Vagina (tissue), 2 donors: ENCODE measurements at regions not wholly inside any gene's neighbourhood (a gene's known extent, or its start where the extent isn't known, plus 50 kb on each side); places are given as distances from the start of the nearest gene placed in this dataset.

Experiments
- DNase-seq, 2 donors: peaks; one replicate each; pipeline ENCODE4 v3.0.0-alpha.2; 2017; ENCODE audit errors: extremely low spot score in 2 of 2
- H3K27ac ChIP-seq: fragments of 200-600 bp; sonication (generic); one replicate; pipeline ENCODE4 v1.5.1; 2019
- H3K27me3 ChIP-seq: fragments of 200-600 bp; sonication (generic); one replicate; pipeline ENCODE4 v1.5.1; 2019
- H3K36me3 ChIP-seq, 2 donors: fragments of 200-600 bp; sonication (generic); one replicate each; pipeline ENCODE4 v1.5.1; 2017 to 2019
- H3K4me1 ChIP-seq: fragments of 200-600 bp; sonication (generic); one replicate; pipeline ENCODE4 v1.5.1; 2019
- H3K4me3 ChIP-seq, 2 donors: fragments of 200-600 bp; sonication (generic); 1 replicate in 1 of 2; 2 replicates in 1 of 2; pipeline ENCODE4 v1.5.1; 2016 to 2019
- H3K9me3 ChIP-seq: fragments of 200-600 bp; sonication (generic); one replicate; pipeline ENCODE4 v1.5.1; 2019
- CTCF ChIP-seq, 3 experiments: fragments of 450-650 bp in 2 of 3; fragments of 200-600 bp in 1 of 3; sonication (generic) in 1 of 3; IDR thresholded peaks; one replicate each; pipeline ENCODE4 v1.5.1; 2017 to 2019; ENCODE audit warnings: antibody characterized with exemption in 3 of 3, mild to moderate bottlenecking in 2 of 3, moderate library complexity in 2 of 3
- POLR2A ChIP-seq, 2 donors: fragments of 450-650 bp; IDR thresholded peaks; one replicate each; pipeline ENCODE4 v1.6.1; 2017; ENCODE audit warnings: antibody characterized with exemption in 2 of 2, mild to moderate bottlenecking in 2 of 2, moderate library complexity in 2 of 2
- POLR2AphosphoS5 ChIP-seq, 2 donors: sonication (generic); formaldehyde crosslinking; IDR thresholded peaks; one replicate each; pipeline ENCODE4 v1.9.0; 2017; ENCODE audit warnings: antibody characterized with exemption in 2 of 2, mild to moderate bottlenecking in 2 of 2, low read depth in 1 of 2; ENCODE audit not compliant: insufficient read depth in 1 of 2
- intact Hi-C: fragments of 100-400 bp; cut with DNase I; formaldehyde crosslinking; loops from one replicate; pipeline ENCODE4 v1.15.1; 2023

GRCh38 chr6:15981956-15982355 lies 146.9 kb upstream of the MYLIP start:
- H3K36me3 ChIP-seq: no peaks in the 10 kb centered on the region
- H3K9me3 ChIP-seq: no peaks in the 10 kb centered on the region
- no peaks in the 10 kb centered on the region for H3K4me1 ChIP-seq
- intact Hi-C loops: no loop called here
- no peak for TF ChIP-seq POLR2AphosphoS5 (IDR thresholded peaks at IDR 0.05; ENCODE audit: insufficient read depth in 1 of 2, low read depth in 1 of 2)
- TF ChIP-seq CTCF (IDR thresholded peaks at IDR 0.05): no peak
- TF ChIP-seq POLR2A (IDR thresholded peaks at IDR 0.05): no peak
- no peak overlapping the region for H3K27ac ChIP-seq
- DNase-seq: peak in 1 of 2 donors; percentile 34
- no peak overlapping the region for H3K4me3 ChIP-seq
- no peaks in the 10 kb centered on the region for H3K27me3 ChIP-seq

GRCh38 chr6:15980801-15981200 lies 148.1 kb upstream of the MYLIP start:
- TF ChIP-seq POLR2AphosphoS5 (IDR thresholded peaks at IDR 0.05; ENCODE audit: insufficient read depth in 1 of 2, low read depth in 1 of 2) (no peak), CTCF (IDR thresholded peaks at IDR 0.05) (no peak), POLR2A (IDR thresholded peaks at IDR 0.05) (no peak)
- no peaks in the 10 kb centered on the region for H3K27me3 ChIP-seq
- intact Hi-C loops: no loop called here
- no peaks in the 10 kb centered on the region for H3K36me3 ChIP-seq
- no peaks in the 10 kb centered on the region for H3K4me1 ChIP-seq
- H3K4me3 ChIP-seq: no peak overlapping the region
- H3K27ac ChIP-seq: no peak overlapping the region
- H3K9me3 ChIP-seq: no peaks in the 10 kb centered on the region
- peak in 1 of 2 donors; percentile 37 for DNase-seq

- H3K9me3 ChIP-seq: no peaks in the 10 kb centered on the region
- no peak overlapping the region for H3K4me3 ChIP-seq
- no peaks in the 10 kb centered on the region for H3K4me1 ChIP-seq
- DNase-seq: no peak
- intact Hi-C loops: no loop called here
- H3K27me3 ChIP-seq: no peaks in the 10 kb centered on the region
- no peaks in the 10 kb centered on the region for H3K36me3 ChIP-seq
- TF ChIP-seq CTCF (IDR thresholded peaks at IDR 0.05) (no peak), POLR2AphosphoS5 (IDR thresholded peaks at IDR 0.05; ENCODE audit: insufficient read depth in 1 of 2, low read depth in 1 of 2) (no peak), POLR2A (IDR thresholded peaks at IDR 0.05) (no peak)
- H3K27ac ChIP-seq: no peak overlapping the region
Observed at GRCh38 chr6:15978426-15978825, 150.5 kb upstream of the MYLIP start.

- intact Hi-C loops: no loop called here
- H3K27me3 ChIP-seq: no peaks in the 10 kb centered on the region
- H3K4me1 ChIP-seq: no peaks in the 10 kb centered on the region
- H3K36me3 ChIP-seq: no peaks in the 10 kb centered on the region
- H3K27ac ChIP-seq: no peak overlapping the region
- H3K9me3 ChIP-seq: no peaks in the 10 kb centered on the region
- TF ChIP-seq POLR2A (IDR thresholded peaks at IDR 0.05) (no peak), CTCF (IDR thresholded peaks at IDR 0.05) (no peak), POLR2AphosphoS5 (IDR thresholded peaks at IDR 0.05; ENCODE audit: insufficient read depth in 1 of 2, low read depth in 1 of 2) (no peak)
- peak; percentile 31 to 34 for DNase-seq
- H3K4me3 ChIP-seq: no peak overlapping the region
Observed at GRCh38 chr6:15977050-15977449, 151.8 kb upstream of the MYLIP start.

DNA sequence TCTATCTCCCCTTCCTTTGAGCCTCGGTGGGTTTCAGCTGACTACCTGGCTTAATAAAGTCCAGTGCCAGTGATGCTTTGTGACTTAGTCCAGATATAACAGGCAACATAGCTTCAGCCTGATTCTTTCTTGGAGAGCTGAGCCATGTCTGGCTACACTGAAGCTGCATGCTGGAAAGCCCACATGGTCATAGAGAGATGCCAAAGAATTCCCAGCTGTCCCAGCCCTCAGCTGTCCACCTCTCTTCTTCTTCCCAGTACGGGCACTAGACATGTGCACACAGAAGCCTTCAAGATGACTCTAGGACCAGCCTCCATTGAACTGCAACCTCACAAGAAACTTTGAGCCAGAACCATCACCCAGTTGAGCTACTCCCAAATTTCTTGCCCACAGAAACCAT lies 154.1 kb upstream of the MYLIP start:
- intact Hi-C loops: no loop called here
- TF ChIP-seq POLR2A (IDR thresholded peaks at IDR 0.05) (no peak), CTCF (IDR thresholded peaks at IDR 0.05) (no peak), POLR2AphosphoS5 (IDR thresholded peaks at IDR 0.05; ENCODE audit: insufficient read depth in 1 of 2, low read depth in 1 of 2) (no peak)
- Histone ChIP-seq H3K27ac (no peak overlapping the region), H3K9me3 (no peaks in the 10 kb centered on the region), H3K36me3 (no peaks in the 10 kb centered on the region), H3K27me3 (no peaks in the 10 kb centered on the region), H3K4me1 (no peaks in the 10 kb centered on the region), H3K4me3 (no peak overlapping the region)
- peak; percentile 25 to 49 for DNase-seq
